GM19372 (cell line): ENCODE measurements at regions not wholly inside any gene's neighbourhood (a gene's known extent, or its start where the extent isn't known, plus 50 kb on each side); places are given as distances from the start of the nearest gene placed in this dataset.

Experiments used
- ATAC-seq: cut with Tn5 transposase; IDR thresholded peaks from one replicate; pipeline ENCODE4 v1.9.1; 2021; ENCODE audit warnings: mild to moderate bottlenecking, low read depth, moderate library complexity; ENCODE audit not compliant: unreplicated experiment

- no peak for ATAC-seq
Observed at GRCh38 chr17:79189305-79189704, 114.7 kb downstream of the ENGASE start.

DNA sequence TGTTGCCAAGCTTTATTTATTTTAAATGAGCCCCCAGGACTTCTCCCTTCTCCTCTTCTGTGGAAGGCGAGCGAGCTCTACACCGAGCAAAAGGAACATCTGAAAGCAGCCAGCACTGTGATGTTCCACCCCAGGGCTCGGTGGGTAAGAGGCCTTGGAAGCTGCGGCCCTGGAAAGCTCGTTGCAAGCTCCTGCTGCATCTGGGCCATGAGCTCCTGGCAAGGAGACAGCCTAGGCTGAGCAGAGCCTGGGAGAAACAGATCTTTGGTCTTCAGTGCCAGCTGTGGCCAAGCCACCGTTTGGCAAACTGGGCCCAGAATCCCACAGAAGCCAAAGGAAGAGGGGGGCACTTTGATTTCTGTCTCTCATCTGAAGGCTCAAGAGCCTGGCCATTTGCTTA, 114.1 kb downstream of the ENGASE start:
- ATAC-seq = no peak

DNA sequence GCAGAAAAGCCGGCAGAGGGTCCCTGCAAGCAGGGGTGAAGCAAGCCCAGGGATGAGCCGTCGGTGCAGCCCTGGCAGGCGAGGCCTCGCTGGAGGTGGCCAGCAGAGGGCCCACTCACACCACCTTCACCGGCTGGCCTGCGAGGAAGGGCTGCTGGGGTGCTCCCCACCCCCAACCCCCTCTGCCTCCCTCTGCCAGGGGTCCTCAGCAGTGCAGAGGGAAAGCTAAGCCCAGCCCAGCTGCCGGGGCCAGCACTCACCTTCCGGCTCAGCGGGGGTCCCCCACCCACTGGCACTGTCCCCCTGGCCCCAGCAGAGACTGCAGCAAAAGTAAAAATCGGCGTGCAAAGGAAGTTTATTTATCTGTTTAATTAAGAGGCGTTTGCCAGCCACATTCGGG, 113.4 kb downstream of the ENGASE start:
- ATAC-seq = no peak

DNA sequence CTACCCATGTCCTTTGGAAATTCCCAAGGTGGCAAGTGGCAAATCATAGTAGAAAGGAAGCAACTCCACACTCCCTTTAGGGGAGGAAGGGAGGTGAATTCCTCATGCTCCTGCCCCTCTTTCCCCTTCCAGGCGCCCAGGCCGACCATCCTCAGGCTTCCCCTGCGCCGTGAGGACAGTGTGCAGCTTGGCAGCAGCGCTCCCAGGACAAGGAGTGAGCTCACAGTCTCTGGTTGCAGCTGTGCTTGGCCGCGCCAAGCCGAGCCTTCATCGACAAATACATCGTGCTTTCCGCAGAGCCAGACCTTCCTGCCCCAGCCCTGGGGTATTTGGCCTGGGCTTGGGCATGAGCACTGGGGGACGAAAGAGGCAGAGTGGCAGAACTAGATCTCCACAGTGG, 112.6 kb downstream of the ENGASE start:
- ATAC-seq = no peak

GRCh38 chr17:79186406-79186805, 111.8 kb downstream of the ENGASE start:
- no peak for ATAC-seq

DNA sequence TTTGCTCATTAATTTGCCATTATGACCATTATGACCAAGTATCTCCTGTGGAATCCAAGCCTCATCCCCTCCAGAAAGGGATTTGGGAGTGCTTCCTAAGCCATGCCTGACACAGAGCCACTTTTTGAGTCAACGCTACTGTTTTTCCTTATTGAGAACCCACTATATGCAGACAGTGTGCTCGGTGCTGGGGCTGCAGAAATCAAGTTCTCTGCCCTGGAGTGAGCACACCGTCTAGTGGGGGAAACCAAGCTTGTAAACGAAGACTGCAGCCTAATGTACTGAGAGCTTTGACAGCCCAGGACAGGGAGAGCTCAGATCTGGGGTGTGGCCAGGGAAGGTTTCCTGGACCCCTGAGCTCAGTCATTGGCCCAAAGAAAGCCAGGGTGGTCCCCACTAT, 111.0 kb downstream of the ENGASE start:
- ATAC-seq = no peak

DNA sequence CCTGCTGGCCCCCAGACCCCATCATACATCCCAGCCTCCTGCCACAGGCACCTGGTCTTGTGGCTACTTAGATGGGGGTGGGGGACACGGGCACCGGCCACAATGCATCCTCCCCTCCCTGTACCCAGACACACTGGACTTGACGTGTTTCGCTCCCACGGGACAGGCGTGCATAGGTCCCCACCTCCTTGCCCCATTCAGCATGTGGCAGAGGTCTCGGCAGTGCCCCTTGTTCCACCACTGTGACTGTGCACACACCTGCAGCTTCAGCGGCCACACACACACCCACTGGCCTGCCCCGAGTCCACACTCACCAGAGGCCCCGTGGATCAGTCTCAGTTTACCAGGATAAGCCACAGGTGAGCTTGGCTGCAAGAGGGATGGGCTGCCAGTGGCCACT, 109.6 kb downstream of the ENGASE start:
- no peak for ATAC-seq

DNA sequence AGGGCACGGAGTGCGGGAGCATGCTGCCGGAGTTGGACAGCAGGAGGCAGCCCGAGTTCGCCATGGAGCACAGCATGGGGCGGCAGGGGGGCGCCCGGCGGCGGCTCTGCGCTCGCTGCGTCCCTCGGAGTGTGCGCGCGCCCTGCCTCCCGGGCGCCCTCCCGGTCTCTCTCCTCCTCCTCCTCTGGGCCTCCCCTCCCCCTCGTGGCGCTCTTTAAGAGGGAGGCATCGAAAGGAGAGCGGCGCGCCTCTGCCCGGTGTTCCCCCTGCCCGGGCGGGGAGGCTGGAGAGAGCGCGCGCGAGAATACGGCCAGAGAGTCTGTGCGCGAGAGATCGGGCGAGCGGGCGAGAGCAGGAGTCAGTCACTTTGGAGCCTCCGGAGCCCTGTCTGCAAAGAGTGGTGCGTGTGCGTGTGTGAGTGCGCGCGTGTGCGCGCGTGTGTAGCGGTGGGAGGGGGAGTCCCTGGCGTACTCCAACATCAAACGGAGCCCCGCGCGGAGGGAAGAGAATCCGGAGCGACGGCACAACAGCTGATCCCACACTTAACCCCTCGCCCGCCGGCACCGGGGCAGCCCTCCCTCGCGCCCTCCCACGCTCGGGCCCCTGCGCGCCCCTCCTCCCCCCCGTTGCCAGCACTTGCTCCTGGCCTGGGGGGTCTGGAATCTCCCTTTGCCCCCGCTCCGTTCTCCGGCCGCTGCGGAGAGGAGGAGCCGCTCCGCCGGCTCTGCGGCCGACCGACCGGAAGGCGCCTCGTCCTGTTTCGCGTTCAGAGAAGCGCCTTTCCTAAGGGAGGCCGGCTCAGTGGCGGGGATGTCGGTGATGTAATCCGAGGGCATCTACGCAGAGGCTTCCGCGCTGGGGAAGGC, 108.9 kb downstream of the ENGASE start:
- no peak for ATAC-seq

DNA sequence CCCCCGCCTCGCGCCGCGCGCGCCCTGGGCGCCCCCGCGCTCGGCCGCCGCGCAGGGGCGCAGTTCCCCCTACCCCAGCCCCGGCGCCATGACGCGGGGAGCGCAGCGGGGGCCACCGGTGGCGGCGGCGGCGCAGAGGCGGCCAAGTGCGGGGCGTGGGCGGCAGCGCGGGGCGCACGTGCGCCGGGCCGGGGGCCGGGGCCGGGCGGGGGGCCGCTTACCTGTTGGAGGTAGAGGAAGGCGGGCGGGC, 108.3 kb downstream of the ENGASE start:
- no peak for ATAC-seq

- ATAC-seq = no peak
Observed at GRCh38 chr17:79182176-79183042, 107.8 kb downstream of the ENGASE start.

- ATAC-seq = no peak
Observed at GRCh38 chr17:79180358-79181005, 105.9 kb downstream of the ENGASE start.

- no peak for ATAC-seq
Observed at GRCh38 chr17:79179334-79179733, 104.7 kb downstream of the ENGASE start.

GRCh38 chr17:79177877-79178276, 103.3 kb downstream of the ENGASE start:
- ATAC-seq = no peak

- no peak for ATAC-seq
Observed at GRCh38 chr17:79176792-79177601, 102.4 kb downstream of the ENGASE start.

GRCh38 chr17:79174905-79175856, 100.6 kb downstream of the ENGASE start:
- ATAC-seq = no peak

GRCh38 chr17:79174193-79174765, 99.7 kb downstream of the ENGASE start:
- ATAC-seq = no peak

DNA sequence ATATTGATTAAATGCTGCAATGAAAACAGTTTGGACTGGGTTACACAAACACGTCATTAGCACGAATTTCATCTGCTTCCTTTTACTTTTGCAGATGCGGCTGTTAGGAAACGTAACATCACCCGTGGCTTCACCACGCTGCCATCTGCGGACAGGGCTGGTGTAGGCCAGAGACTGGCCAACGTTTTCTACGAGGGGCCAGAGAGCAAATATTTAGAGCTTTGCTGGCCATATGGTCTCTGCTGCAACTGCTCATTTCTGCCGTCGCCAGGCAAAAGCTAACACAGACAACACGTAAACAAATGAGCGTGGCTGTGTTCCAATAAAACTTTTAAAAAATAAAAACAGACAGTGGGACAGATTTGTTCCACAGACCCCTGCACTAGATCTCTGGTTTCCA, 96.6 kb downstream of the ENGASE start:
- no peak for ATAC-seq

DNA sequence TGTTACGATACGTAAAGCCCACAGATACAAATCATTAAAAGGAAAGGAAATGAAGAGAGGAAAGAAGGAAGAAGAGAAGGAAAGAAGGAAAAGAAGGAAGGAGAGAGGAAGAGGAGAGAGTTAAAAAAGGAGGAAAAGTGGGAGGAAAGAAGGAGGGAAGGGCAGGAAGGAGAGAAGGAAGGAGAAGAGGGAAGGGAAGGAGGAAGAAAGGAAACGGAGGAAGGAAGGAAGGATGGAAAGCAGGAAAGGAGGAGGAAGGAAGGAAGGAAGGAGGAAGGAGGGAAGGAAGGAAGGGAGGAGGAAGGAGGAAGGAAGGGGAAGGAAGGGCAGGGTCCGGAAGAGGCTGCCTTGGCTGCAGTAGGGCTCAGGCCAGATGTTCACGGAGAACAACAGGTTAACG, 95.2 kb downstream of the ENGASE start:
- no peak for ATAC-seq

- no peak for ATAC-seq
Observed at GRCh38 chr17:79169366-79169765, 94.7 kb downstream of the ENGASE start.
